ENCODE measurements at regions not wholly inside any gene's neighbourhood (a gene's known extent, or its start where the extent isn't known, plus 50 kb on each side); places are given as distances from the start of the nearest gene placed in this dataset.

- TF ChIP-seq POLR2A (IDR thresholded peaks at IDR 0.05): no peak
- TF ChIP-seq, protein P1, sequence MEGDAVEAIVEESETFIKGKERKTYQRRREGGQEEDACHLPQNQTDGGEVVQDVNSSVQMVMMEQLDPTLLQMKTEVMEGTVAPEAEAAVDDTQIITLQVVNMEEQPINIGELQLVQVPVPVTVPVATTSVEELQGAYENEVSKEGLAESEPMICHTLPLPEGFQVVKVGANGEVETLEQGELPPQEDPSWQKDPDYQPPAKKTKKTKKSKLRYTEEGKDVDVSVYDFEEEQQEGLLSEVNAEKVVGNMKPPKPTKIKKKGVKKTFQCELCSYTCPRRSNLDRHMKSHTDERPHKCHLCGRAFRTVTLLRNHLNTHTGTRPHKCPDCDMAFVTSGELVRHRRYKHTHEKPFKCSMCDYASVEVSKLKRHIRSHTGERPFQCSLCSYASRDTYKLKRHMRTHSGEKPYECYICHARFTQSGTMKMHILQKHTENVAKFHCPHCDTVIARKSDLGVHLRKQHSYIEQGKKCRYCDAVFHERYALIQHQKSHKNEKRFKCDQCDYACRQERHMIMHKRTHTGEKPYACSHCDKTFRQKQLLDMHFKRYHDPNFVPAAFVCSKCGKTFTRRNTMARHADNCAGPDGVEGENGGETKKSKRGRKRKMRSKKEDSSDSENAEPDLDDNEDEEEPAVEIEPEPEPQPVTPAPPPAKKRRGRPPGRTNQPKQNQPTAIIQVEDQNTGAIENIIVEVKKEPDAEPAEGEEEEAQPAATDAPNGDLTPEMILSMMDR (IDR thresholded peaks at IDR 0.05 in 4 of 5, conservative IDR thresholded peaks at IDR 0.05 in 1 of 5): no peak
These were observed 91.9 kb upstream of the PPP1R2C start for GRCh38 chrX:42869659-42870476.
